GM18499 (cell line): ENCODE measurements at regions not wholly inside any gene's neighbourhood (a gene's known extent, or its start where the extent isn't known, plus 50 kb on each side); places are given as distances from the start of the nearest gene placed in this dataset.
"Not testable (repeated sequence)": the region's sequence is repeated elsewhere in the genome, so short reads cannot be mapped to it uniquely, and the experiment has no call there.

Source experiments
- ATAC-seq: cut with Tn5 transposase; IDR thresholded peaks from one replicate; pipeline ENCODE4 v1.9.1; 2021; ENCODE audit warnings: moderate number of reproducible peaks; ENCODE audit not compliant: insufficient read depth, unreplicated experiment

GRCh38 chr6:9766240-9766915, 648.5 kb downstream of the TFAP2A start:
- peak; percentile 53 for ATAC-seq

- no peak for ATAC-seq
These were observed 653.7 kb downstream of the TFAP2A start for GRCh38 chr6:9761220-9761619.

- ATAC-seq, result no peak
These were observed 660.4 kb downstream of the TFAP2A start for GRCh38 chr6:9754515-9754914.

- no peak for ATAC-seq
These were observed 668.9 kb downstream of the TFAP2A start for GRCh38 chr6:9745966-9746365.

GRCh38 chr6:9745476-9745875, 669.4 kb downstream of the TFAP2A start:
- no peak for ATAC-seq

GRCh38 chr6:9744119-9744518, 670.8 kb downstream of the TFAP2A start:
- no peak for ATAC-seq

- ATAC-seq, result no peak
These were observed 682.8 kb downstream of the TFAP2A start for GRCh38 chr6:9732056-9732455.

GRCh38 chr6:9725776-9726175, 689.1 kb downstream of the TFAP2A start:
- ATAC-seq, result not testable (repeated sequence)

GRCh38 chr6:9717568-9717967, 697.3 kb downstream of the TFAP2A start:
- ATAC-seq, result no peak

- no peak for ATAC-seq
These were observed 703.5 kb downstream of the TFAP2A start for GRCh38 chr6:9711365-9711764.

GRCh38 chr6:9710574-9710973, 704.3 kb downstream of the TFAP2A start:
- no peak for ATAC-seq

- ATAC-seq, result no peak
These were observed 706.3 kb downstream of the TFAP2A start for GRCh38 chr6:9708600-9708999.

GRCh38 chr6:9704989-9705388, 709.9 kb downstream of the TFAP2A start:
- ATAC-seq, result no peak

GRCh38 chr6:9702914-9703313, 712.0 kb downstream of the TFAP2A start:
- no peak for ATAC-seq

GRCh38 chr6:9699888-9700287, 715.0 kb downstream of the TFAP2A start:
- ATAC-seq, result no peak

- ATAC-seq, result no peak
These were observed 717.5 kb downstream of the TFAP2A start for GRCh38 chr6:9697263-9697931.

GRCh38 chr6:9690388-9690787, 724.5 kb downstream of the TFAP2A start:
- ATAC-seq, result no peak

- not testable (repeated sequence) for ATAC-seq
These were observed 734.1 kb downstream of the TFAP2A start for GRCh38 chr6:9680727-9681126.

GRCh38 chr6:9675122-9675521, 739.8 kb downstream of the TFAP2A start:
- ATAC-seq, result no peak

GRCh38 chr6:9659848-9660247, 755.0 kb downstream of the TFAP2A start:
- no peak for ATAC-seq

- ATAC-seq, result no peak
These were observed 756.9 kb downstream of the TFAP2A start for GRCh38 chr6:9657994-9658393.

- no peak for ATAC-seq
These were observed 767.3 kb downstream of the TFAP2A start for GRCh38 chr6:9647599-9647998.
